Liver (tissue), 8 donors: ENCODE measurements at regions not wholly inside any gene's neighbourhood (a gene's known extent, or its start where the extent isn't known, plus 50 kb on each side); places are given as distances from the start of the nearest gene placed in this dataset.

ENCODE experiments used
- DNase-seq: peaks from one replicate; pipeline ENCODE4 v3.0.0-alpha.2; 2017; ENCODE audit warnings: low spot score
- H3K27ac ChIP-seq, 2 donors: one replicate each; pipeline ENCODE4 v1.7.0; 2013; ENCODE audit warnings: inconsistent platforms in 2 of 2, low read length in 2 of 2, control low read depth in 1 of 2, low read depth in 1 of 2, mild to moderate bottlenecking in 1 of 2
- H3K27me3 ChIP-seq, 4 donors: one replicate each; pipeline versions ENCODE4 v1.6.1 to v1.7.0; 2013; ENCODE audit warnings: low read length in 3 of 4, inconsistent platforms in 1 of 4, mild to moderate bottlenecking in 1 of 4, moderate library complexity in 1 of 4; ENCODE audit not compliant: control insufficient read depth in 4 of 4, insufficient read depth in 4 of 4
- H3K36me3 ChIP-seq, 4 donors: one replicate each; pipeline versions ENCODE4 v1.6.1 to v1.7.0; 2013; ENCODE audit warnings: low read length in 3 of 4, mild to moderate bottlenecking in 3 of 4, low read depth in 1 of 4, moderate library complexity in 1 of 4; ENCODE audit not compliant: control insufficient read depth in 4 of 4, insufficient read depth in 3 of 4
- H3K4me1 ChIP-seq, 4 donors: one replicate each; pipeline versions ENCODE4 v1.6.1 to v1.7.0; 2013; ENCODE audit warnings: low read length in 3 of 4, mild to moderate bottlenecking in 3 of 4, moderate library complexity in 1 of 4; ENCODE audit not compliant: control insufficient read depth in 4 of 4, insufficient read depth in 4 of 4
- H3K4me3 ChIP-seq, 3 donors: one replicate each; pipeline versions ENCODE4 v1.6.1 to v1.7.0; 2013; ENCODE audit warnings: low read length in 3 of 3, control low read depth in 1 of 3, low read depth in 1 of 3, mild to moderate bottlenecking in 1 of 3
- H3K9ac ChIP-seq, 2 donors: one replicate each; pipeline ENCODE4 v1.7.0; 2013; ENCODE audit warnings: low read length in 2 of 2, mild to moderate bottlenecking in 2 of 2, moderate library complexity in 2 of 2, control low read depth in 1 of 2, low read depth in 1 of 2
- H3K9me3 ChIP-seq, 4 donors: one replicate each; pipeline versions ENCODE4 v1.6.1 to v1.7.0; 2013; ENCODE audit warnings: low read length in 3 of 4; ENCODE audit not compliant: control insufficient read depth in 4 of 4
- CTCF ChIP-seq: fragments of 150-350 bp; IDR thresholded peaks from 2 replicates; pipeline ENCODE4 v1.5.1; 2017; ENCODE audit warnings: improper control_type of control experiment, low read depth, low read length; ENCODE audit not compliant: missing input control
- EGR1 ChIP-seq, 2 donors: IDR thresholded peaks; 2 replicates each; pipeline ENCODE4 v1.6.1; 2016 to 2018; ENCODE audit warnings: antibody characterized with exemption in 2 of 2, low read depth in 2 of 2
- FOXA1 ChIP-seq: IDR thresholded peaks from 2 replicates; pipeline ENCODE4 v1.6.1; 2016; ENCODE audit warnings: antibody characterized with exemption
- FOXA2 ChIP-seq: IDR thresholded peaks from 2 replicates; pipeline ENCODE4 v1.6.1; 2016; ENCODE audit warnings: antibody characterized with exemption
- GABPA ChIP-seq, 2 donors: IDR thresholded peaks in 1 of 2; conservative IDR thresholded peaks in 1 of 2; 2 replicates each; pipeline ENCODE4 v1.6.1; 2016; ENCODE audit warnings: antibody characterized with exemption in 2 of 2, mild to moderate bottlenecking in 1 of 2, moderate library complexity in 1 of 2
- HNF4A ChIP-seq, 2 donors: conservative IDR thresholded peaks; 2 replicates each; pipeline ENCODE4 v1.6.1; 2016; ENCODE audit warnings: antibody characterized with exemption in 2 of 2, mild to moderate bottlenecking in 2 of 2
- HNF4G ChIP-seq: IDR thresholded peaks from 2 replicates; pipeline ENCODE4 v1.6.1; 2016; ENCODE audit warnings: antibody characterized with exemption
- NR2F2 ChIP-seq: IDR thresholded peaks from 2 replicates; pipeline ENCODE4 v1.6.1; 2016; ENCODE audit warnings: antibody characterized with exemption
- RAD21 ChIP-seq, 2 donors: IDR thresholded peaks; 2 replicates each; pipeline ENCODE4 v1.6.1; 2016; ENCODE audit warnings: antibody characterized with exemption in 2 of 2, mild to moderate bottlenecking in 2 of 2
- RXRA ChIP-seq, 2 donors: IDR thresholded peaks; 2 replicates each; pipeline ENCODE4 v1.6.1; 2017 to 2018; ENCODE audit warnings: antibody characterized with exemption in 2 of 2, mild to moderate bottlenecking in 1 of 2
- SP1 ChIP-seq: IDR thresholded peaks from 2 replicates; pipeline ENCODE4 v1.6.1; 2018; ENCODE audit warnings: antibody characterized with exemption, mild to moderate bottlenecking
- TAF1 ChIP-seq: conservative IDR thresholded peaks from 2 replicates; pipeline ENCODE4 v1.6.1; 2016; ENCODE audit warnings: antibody characterized with exemption, mild to moderate bottlenecking
- YY1 ChIP-seq: IDR thresholded peaks from 2 replicates; pipeline ENCODE4 v1.6.1; 2016; ENCODE audit warnings: antibody characterized with exemption, mild to moderate bottlenecking
- WGBS: extraction: QIAGEN DNeasy Blood & Tissue Kit; methylation state at CpG from one replicate; pipeline ENCODE4 v1.1.7; 2013; 5-methylcytosine and 5-hydroxymethylcytosine counted together
- TF ChIP-seq, protein P1 (sequence below): IDR thresholded peaks from 2 replicates; pipeline ENCODE4 v1.6.1; 2016; ENCODE audit warnings: antibody characterized with exemption, mild to moderate bottlenecking
- TF ChIP-seq, protein P2 (sequence below): IDR thresholded peaks from 2 replicates; pipeline ENCODE4 v1.6.1; 2016; ENCODE audit warnings: antibody characterized with exemption
- TF ChIP-seq, protein P3 (sequence below): IDR thresholded peaks from 2 replicates; pipeline ENCODE4 v1.6.1; 2016; ENCODE audit warnings: antibody characterized with exemption
- donor health status: healthy.
- donor health status: healthy.
- donor health status: healthy.
- donor health status: healthy.
- donor health status: healthy.

- H3K9ac ChIP-seq = no peak overlapping the region
- no peaks in the 10 kb centered on the region for H3K36me3 ChIP-seq
- H3K9me3 ChIP-seq = peaks cover 0 to 1% (median 0%) of the 10 kb centered on the region in 4 donors
- H3K4me3 ChIP-seq = no peak overlapping the region
- H3K27me3 ChIP-seq = no peaks in the 10 kb centered on the region
- DNase-seq = no peak
- no peaks in the 10 kb centered on the region for H3K4me1 ChIP-seq
- WGBS = 79% methylated on average over 1 of the region's 1 CpG
- no peak for TF ChIP-seq HNF4A (conservative IDR thresholded peaks at IDR 0.05)
- TF ChIP-seq, protein P1, sequence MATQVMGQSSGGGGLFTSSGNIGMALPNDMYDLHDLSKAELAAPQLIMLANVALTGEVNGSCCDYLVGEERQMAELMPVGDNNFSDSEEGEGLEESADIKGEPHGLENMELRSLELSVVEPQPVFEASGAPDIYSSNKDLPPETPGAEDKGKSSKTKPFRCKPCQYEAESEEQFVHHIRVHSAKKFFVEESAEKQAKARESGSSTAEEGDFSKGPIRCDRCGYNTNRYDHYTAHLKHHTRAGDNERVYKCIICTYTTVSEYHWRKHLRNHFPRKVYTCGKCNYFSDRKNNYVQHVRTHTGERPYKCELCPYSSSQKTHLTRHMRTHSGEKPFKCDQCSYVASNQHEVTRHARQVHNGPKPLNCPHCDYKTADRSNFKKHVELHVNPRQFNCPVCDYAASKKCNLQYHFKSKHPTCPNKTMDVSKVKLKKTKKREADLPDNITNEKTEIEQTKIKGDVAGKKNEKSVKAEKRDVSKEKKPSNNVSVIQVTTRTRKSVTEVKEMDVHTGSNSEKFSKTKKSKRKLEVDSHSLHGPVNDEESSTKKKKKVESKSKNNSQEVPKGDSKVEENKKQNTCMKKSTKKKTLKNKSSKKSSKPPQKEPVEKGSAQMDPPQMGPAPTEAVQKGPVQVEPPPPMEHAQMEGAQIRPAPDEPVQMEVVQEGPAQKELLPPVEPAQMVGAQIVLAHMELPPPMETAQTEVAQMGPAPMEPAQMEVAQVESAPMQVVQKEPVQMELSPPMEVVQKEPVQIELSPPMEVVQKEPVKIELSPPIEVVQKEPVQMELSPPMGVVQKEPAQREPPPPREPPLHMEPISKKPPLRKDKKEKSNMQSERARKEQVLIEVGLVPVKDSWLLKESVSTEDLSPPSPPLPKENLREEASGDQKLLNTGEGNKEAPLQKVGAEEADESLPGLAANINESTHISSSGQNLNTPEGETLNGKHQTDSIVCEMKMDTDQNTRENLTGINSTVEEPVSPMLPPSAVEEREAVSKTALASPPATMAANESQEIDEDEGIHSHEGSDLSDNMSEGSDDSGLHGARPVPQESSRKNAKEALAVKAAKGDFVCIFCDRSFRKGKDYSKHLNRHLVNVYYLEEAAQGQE = no peak
- no peak for TF ChIP-seq RAD21 (IDR thresholded peaks at IDR 0.05)
- no peak for TF ChIP-seq RXRA (IDR thresholded peaks at IDR 0.05)
- TF ChIP-seq EGR1 (IDR thresholded peaks at IDR 0.05; ENCODE audit: low read depth in 2 of 2) = no peak
- TF ChIP-seq, protein P2, sequence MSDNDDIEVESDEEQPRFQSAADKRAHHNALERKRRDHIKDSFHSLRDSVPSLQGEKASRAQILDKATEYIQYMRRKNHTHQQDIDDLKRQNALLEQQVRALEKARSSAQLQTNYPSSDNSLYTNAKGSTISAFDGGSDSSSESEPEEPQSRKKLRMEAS = no peak
- no peak for TF ChIP-seq NR2F2
- TF ChIP-seq TAF1 = no peak
- TF ChIP-seq, protein P3, sequence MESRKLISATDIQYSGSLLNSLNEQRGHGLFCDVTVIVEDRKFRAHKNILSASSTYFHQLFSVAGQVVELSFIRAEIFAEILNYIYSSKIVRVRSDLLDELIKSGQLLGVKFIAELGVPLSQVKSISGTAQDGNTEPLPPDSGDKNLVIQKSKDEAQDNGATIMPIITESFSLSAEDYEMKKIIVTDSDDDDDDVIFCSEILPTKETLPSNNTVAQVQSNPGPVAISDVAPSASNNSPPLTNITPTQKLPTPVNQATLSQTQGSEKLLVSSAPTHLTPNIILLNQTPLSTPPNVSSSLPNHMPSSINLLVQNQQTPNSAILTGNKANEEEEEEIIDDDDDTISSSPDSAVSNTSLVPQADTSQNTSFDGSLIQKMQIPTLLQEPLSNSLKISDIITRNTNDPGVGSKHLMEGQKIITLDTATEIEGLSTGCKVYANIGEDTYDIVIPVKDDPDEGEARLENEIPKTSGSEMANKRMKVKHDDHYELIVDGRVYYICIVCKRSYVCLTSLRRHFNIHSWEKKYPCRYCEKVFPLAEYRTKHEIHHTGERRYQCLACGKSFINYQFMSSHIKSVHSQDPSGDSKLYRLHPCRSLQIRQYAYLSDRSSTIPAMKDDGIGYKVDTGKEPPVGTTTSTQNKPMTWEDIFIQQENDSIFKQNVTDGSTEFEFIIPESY = no peak
- TF ChIP-seq CTCF = no peak
- no peak overlapping the region for H3K27ac ChIP-seq
Measured at GRCh38 chr5:15170173-15170572, 298.6 kb upstream of the ANKH start.

- Histone ChIP-seq H3K9ac (no peak overlapping the region), H3K27ac (no peak overlapping the region), H3K9me3 (no peaks in the 10 kb centered on the region), H3K4me3 (no peak overlapping the region), H3K27me3 (no peaks in the 10 kb centered on the region), H3K36me3 (no peaks in the 10 kb centered on the region), H3K4me1 (no peaks in the 10 kb centered on the region)
- DNase-seq = no peak
- 93% methylated on average over 2 of the region's 2 CpGs for WGBS
- TF ChIP-seq CTCF = no peak
- TF ChIP-seq TAF1 = no peak
- TF ChIP-seq FOXA2 = no peak
- TF ChIP-seq, protein P1 = no peak
- TF ChIP-seq EGR1 (IDR thresholded peaks at IDR 0.05; ENCODE audit: low read depth in 2 of 2) = no peak
- TF ChIP-seq FOXA1 = no peak
- no peak for TF ChIP-seq GABPA (IDR thresholded peaks at IDR 0.05 in 1 of 2, conservative IDR thresholded peaks at IDR 0.05 in 1 of 2)
- no peak for TF ChIP-seq YY1
- TF ChIP-seq, protein P2 = no peak
- TF ChIP-seq, protein P3 = no peak
- no peak for TF ChIP-seq HNF4G
- no peak for TF ChIP-seq SP1
Measured at GRCh38 chr5:15168358-15168757, 296.8 kb upstream of the ANKH start.
